ENCODE measurements at regions not wholly inside any gene's neighbourhood (a gene's known extent, or its start where the extent isn't known, plus 50 kb on each side); places are given as distances from the start of the nearest gene placed in this dataset.

DNA sequence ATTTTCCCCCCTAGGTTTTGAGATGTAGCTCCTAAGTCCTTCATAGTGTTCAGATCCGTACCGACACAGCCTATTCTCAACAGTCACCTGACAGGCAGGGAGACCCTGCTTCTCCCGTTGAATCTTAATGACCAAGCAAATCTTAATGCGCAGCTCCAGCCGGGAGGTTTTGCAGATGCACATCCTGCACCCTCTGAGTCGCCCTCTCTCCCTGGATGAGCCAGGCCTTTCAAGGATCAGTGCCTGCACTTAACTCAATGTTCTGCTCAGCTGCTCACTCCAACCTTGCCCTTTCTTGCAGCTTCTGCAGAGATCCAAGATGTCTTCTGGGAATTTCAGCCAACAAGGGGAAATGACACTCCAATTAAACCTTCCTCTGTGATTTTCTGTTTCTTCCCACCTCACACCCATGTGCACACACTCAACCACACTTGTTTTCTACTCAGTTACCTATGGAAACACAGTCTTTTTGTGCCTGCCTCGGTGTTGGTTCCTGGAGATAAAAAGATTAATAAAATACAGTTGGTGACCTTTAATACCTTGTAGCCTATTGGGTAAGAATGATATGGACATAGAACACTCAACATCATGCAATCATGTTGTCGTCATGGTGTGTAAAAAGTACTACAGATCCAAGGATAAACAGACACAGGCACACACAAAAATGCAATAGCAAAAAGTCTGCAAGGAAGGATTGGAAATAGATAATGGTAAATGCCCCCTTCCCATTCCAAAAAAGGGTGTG lies 76.9 kb upstream of the DYNLRB2 start:
- in situ Hi-C loops (cut with MboI; ENCODE audit: low pct_unique_long_range_greater_than_20kb, low sequenced_read_pairs, unreplicated experiment) = loop anchor here (25.0 kb wide), 1 partner anchor 752 kb away; no protein-coding TSS in a partner anchor
- TF ChIP-seq, protein P1, sequence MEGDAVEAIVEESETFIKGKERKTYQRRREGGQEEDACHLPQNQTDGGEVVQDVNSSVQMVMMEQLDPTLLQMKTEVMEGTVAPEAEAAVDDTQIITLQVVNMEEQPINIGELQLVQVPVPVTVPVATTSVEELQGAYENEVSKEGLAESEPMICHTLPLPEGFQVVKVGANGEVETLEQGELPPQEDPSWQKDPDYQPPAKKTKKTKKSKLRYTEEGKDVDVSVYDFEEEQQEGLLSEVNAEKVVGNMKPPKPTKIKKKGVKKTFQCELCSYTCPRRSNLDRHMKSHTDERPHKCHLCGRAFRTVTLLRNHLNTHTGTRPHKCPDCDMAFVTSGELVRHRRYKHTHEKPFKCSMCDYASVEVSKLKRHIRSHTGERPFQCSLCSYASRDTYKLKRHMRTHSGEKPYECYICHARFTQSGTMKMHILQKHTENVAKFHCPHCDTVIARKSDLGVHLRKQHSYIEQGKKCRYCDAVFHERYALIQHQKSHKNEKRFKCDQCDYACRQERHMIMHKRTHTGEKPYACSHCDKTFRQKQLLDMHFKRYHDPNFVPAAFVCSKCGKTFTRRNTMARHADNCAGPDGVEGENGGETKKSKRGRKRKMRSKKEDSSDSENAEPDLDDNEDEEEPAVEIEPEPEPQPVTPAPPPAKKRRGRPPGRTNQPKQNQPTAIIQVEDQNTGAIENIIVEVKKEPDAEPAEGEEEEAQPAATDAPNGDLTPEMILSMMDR (IDR thresholded peaks at IDR 0.05; ENCODE audit: extremely low read depth, insufficient read depth, missing control alignments) = no peak
- DNase-seq (ENCODE audit: low spot score) = no peak

DNA sequence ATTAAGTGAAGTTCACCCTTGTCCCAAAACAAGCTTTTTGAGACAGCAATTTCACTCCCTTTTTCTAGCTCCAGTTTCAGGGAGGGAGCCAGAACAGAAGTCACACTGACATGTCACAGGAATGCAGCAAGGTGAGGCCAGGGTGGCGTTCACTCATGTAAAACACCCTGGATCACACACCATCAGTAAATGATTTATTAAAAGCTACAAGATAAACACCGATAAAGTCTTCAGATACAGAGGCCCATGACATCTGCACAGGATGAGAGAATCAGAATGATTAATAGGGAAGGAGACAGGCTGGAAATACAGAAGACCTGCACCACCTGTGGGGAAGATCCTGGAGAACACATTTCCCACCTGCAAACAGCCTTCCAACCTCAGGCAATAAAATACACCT lies 77.5 kb upstream of the DYNLRB2 start:
- in situ Hi-C loops (cut with MboI; ENCODE audit: low pct_unique_long_range_greater_than_20kb, low sequenced_read_pairs, unreplicated experiment) = loop anchor here (25.0 kb wide), 1 partner anchor 751 kb away; no protein-coding TSS in a partner anchor
- TF ChIP-seq, protein P1 (IDR thresholded peaks at IDR 0.05; ENCODE audit: extremely low read depth, insufficient read depth, missing control alignments) = no peak
- no peak for DNase-seq (ENCODE audit: low spot score)

DNA sequence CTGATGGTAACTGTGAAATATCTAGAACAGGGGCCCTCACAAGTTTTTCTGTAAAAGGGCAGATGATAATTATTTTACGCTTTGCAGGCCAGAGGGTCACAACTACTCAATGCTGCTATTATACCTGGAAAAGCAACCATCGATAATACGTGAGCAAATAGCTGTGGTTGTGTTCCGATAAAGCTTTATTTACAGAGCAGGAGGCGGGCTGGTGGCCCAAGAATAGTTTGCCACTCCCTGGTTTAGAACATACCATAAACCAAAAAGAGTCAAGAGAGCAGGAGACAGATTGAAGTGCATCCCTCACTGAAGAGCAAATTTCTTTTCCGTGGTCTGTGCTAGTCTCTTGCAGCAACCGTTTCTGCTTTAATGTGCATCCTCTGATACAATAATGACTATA lies 77.9 kb upstream of the DYNLRB2 start:
- DNase-seq (ENCODE audit: low spot score) = no peak
- in situ Hi-C loops (cut with MboI; ENCODE audit: low pct_unique_long_range_greater_than_20kb, low sequenced_read_pairs, unreplicated experiment) = loop anchor here (25.0 kb wide), 1 partner anchor 751 kb away; no protein-coding TSS in a partner anchor
- TF ChIP-seq, protein P1 (IDR thresholded peaks at IDR 0.05; ENCODE audit: extremely low read depth, insufficient read depth, missing control alignments) = no peak

DNA sequence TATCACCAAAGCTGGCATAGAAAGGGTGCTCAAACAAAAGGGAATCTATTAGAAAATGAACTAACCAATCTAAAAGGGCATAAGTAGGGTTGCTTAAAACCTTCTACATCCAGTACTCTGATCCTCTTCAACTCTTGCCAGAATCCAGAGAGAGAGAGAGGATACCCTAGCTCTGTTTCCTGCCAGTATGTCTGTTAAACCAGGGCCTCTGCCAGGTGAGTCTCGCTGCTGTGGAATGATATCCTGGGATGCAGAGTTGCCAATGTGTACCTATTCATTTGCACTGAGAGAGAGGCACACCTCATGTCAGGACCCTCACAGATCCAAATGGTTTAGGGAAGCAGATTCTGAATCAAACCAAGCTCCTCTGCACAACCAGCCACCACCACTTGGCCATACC lies 79.8 kb upstream of the DYNLRB2 start:
- TF ChIP-seq, protein P1 (IDR thresholded peaks at IDR 0.05; ENCODE audit: extremely low read depth, insufficient read depth, missing control alignments) = no peak
- DNase-seq (ENCODE audit: low spot score) = no peak
- in situ Hi-C loops (cut with MboI; ENCODE audit: low pct_unique_long_range_greater_than_20kb, low sequenced_read_pairs, unreplicated experiment) = loop anchor here (25.0 kb wide), 1 partner anchor 749 kb away; no protein-coding TSS in a partner anchor

DNA sequence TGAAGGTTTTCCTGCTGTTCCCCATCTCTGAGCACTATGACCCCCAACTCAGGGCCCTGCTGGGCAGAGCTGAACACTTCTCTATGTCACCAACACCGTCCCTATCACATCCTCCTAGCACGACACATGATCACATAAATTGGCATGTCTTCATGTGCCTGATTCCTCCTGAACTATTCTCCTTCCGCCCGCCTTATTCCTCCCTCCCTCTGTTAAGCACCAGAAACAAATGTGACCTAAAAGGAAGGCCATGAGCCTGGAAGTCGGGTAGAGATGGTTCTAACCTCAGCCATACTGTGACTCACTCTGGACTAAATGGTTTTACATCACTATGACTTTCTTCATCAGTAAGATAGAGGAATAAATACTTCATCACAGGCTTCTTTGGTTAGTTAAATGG lies 80.8 kb upstream of the DYNLRB2 start:
- DNase-seq (ENCODE audit: low spot score) = no peak
- TF ChIP-seq, protein P1 (IDR thresholded peaks at IDR 0.05; ENCODE audit: extremely low read depth, insufficient read depth, missing control alignments) = no peak
- in situ Hi-C loops (cut with MboI; ENCODE audit: low pct_unique_long_range_greater_than_20kb, low sequenced_read_pairs, unreplicated experiment) = loop anchor here (25.0 kb wide), 1 partner anchor 748 kb away; no protein-coding TSS in a partner anchor

DNA sequence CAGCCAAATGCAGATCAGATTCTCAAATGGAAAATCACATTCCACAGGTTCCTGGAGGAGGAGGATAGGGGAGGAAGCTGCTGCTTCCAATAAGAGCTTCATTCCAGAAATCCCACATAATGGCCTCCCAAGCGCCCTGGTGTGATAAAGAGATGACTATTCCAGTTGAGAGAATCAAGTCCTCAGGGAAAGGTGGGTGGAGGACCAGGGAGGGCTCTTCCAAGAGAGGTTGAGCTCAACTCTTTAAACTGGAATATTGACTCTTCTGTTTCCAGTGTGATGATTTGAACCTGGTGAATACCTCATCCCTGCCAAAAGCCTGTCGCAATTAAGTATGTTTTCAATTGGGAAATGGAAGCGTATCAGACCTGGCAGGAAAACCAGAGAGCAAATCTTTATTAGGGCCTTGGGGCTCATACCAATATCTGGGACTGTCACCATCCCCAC lies 81.4 kb upstream of the DYNLRB2 start:
- TF ChIP-seq, protein P1 (IDR thresholded peaks at IDR 0.05; ENCODE audit: extremely low read depth, insufficient read depth, missing control alignments) = no peak
- no peak for DNase-seq (ENCODE audit: low spot score)
- in situ Hi-C loops (cut with MboI; ENCODE audit: low pct_unique_long_range_greater_than_20kb, low sequenced_read_pairs, unreplicated experiment) = loop anchor here (25.0 kb wide), 1 partner anchor 747 kb away; no protein-coding TSS in a partner anchor

All from GM13977 (cell line).